B cell (primary cell): ENCODE measurements at regions not wholly inside any gene's neighbourhood (a gene's known extent, or its start where the extent isn't known, plus 50 kb on each side); places are given as distances from the start of the nearest gene placed in this dataset.

ENCODE experiments used
- EZH2 ChIP-seq: IDR thresholded peaks from 2 replicates; pipeline ENCODE4 v1.6.1; 2012; ENCODE audit warnings: borderline replicate concordance, low read depth, mild to moderate bottlenecking, moderate library complexity, low read length; ENCODE audit not compliant: insufficient read depth, poor library complexity, severe bottlenecking
- TF ChIP-seq, protein P1 (sequence below): fragments of 200-600 bp; IDR thresholded peaks from one replicate; pipeline ENCODE4 v1.8.0; 2022; ENCODE audit warnings: antibody characterized with exemption, mild to moderate bottlenecking

DNA sequence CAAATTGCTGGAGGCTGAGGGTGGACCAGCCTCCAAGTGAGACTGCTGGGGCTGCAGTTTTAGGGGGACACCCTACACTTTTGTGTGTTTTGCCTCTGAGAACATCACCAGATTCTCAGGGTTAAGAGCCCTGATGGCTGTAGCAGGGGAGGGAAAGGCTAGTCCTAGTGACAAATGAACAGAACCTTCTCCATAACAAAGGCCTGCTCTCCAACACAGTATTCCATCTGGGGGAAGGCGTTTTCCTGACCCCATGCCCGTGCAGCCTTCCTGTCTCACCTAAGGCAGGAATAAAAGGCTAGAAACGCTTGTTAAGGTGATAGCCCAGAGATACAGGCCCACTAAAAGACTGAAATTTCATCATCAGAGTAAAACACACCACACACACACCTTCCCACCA, 50.2 kb upstream of the NSMCE3 start:
- TF ChIP-seq, protein P1, sequence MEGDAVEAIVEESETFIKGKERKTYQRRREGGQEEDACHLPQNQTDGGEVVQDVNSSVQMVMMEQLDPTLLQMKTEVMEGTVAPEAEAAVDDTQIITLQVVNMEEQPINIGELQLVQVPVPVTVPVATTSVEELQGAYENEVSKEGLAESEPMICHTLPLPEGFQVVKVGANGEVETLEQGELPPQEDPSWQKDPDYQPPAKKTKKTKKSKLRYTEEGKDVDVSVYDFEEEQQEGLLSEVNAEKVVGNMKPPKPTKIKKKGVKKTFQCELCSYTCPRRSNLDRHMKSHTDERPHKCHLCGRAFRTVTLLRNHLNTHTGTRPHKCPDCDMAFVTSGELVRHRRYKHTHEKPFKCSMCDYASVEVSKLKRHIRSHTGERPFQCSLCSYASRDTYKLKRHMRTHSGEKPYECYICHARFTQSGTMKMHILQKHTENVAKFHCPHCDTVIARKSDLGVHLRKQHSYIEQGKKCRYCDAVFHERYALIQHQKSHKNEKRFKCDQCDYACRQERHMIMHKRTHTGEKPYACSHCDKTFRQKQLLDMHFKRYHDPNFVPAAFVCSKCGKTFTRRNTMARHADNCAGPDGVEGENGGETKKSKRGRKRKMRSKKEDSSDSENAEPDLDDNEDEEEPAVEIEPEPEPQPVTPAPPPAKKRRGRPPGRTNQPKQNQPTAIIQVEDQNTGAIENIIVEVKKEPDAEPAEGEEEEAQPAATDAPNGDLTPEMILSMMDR: no peak
- no peak for TF ChIP-seq EZH2
